ENCODE measurements at regions not wholly inside any gene's neighbourhood (a gene's known extent, or its start where the extent isn't known, plus 50 kb on each side); places are given as distances from the start of the nearest gene placed in this dataset.

DNA sequence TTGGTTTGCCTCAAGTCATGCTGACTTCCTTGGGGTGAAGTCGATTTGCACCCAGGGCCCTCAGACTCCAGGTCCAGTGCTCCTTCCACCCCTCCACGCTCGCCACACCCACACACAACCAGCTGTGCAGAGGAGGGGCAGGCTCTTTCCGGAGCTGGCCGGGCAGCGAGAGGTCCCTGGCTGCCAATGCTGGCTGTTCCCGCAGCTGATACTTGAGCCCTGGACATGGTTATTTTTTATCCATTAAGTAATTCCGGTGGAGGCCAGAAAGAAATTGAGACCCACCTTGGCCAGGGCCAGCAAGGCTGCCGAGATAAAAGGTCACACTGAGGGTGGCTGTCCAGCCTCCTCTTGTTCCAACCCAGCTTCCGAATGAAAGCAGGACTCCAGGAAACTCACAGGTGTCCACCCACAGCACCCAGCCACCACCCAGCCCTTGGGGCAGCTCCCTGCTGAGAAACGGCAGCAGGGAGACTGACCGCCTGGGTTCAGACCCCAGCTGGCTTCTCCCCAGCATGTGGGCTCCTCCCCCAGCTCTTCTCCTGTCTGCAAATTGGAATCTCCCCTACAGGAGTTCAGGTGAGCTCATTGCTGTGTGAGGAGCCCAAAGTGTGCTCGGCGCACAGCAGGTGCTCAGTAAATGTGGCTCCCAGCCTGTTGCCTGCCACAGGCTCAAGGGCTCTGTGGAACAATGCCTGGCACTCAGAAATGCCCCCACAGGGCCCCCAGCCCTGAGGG lies 77.8 kb downstream of the PDGFA start:
- no peak for DNase-seq

DNA sequence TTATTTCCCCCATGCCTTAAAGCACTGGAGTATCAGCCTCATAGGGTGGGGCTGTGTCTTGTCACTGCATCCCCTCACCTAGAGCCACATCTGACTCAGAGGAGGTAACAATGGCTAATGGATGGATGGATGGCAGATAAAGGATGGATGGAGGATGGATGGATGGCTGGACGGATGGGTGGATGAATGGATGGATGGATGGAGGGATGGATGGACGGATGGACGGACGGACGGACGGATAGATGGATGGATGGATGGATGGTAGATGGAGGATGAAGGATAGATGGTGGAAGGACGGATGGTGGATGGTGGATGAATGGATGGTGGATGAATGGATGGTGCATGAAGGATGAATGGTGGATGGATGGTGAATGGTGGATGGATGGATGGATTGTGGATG lies 77.2 kb downstream of the PDGFA start:
- DNase-seq = no peak

DNA sequence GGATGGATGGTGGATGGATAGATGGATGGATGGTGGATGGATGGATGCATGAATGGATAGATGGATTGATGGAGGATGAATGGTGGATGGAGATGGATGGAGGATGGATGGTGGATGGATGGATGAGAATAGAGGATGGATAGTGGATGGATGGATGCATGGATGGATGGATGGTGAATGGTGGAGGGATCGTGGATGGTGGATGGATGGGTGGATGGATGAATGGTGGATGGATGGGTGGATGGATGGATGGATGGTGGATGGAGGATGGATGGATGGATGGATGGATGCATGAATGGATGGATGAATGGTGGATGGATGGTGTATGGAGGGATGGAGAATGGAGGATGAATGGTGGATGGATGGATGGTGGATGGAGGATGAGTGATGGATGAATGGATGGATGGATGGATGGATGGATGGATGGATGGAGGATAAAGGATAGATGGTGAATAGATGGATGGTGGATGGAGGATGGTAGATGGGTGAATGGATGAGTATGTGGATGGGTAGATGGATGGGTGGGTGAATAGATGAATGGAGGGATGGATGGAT lies 76.3 kb downstream of the PDGFA start:
- DNase-seq = no peak

DNA sequence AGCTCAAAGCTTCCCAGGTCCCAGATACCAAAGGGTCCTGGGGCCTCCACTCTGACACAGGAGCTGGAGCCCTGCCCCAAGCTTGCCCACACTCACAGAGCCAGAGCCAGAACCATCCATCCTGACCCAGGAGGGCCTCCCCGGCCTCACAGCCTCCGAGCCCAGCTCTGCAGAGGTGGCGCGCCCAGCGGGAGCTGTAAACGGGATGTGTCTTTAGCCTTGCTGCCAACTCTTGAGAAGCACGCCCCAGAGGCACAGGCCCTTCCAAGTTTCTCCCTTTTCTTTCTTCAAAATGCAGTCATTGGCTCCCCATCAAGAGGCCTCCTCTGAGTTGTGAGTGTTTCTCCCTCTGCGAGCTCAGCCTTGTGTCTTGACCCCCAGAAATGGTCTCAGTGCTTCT lies 75.0 kb downstream of the PDGFA start:
- no peak for DNase-seq

DNA sequence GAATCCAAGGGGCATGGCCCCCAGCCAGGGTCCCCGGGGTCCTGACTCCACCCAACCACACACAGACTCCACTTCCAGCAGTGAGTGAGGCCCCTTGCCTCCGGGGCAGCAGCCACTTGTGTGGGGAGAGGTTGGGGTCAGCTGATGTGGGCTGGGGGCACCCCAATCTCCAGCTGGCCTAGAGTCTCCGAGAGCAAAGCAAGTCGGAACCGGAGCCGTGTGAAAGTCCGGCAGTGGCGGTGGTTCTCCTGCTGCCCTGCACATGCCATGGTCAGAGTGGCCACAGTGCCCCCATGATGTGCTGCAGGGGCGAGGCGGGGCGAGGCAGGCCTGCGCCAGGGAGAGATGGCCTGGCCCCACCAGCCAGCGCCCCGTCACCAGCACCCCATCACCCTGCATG lies 74.6 kb downstream of the PDGFA start:
- DNase-seq = no peak

DNA sequence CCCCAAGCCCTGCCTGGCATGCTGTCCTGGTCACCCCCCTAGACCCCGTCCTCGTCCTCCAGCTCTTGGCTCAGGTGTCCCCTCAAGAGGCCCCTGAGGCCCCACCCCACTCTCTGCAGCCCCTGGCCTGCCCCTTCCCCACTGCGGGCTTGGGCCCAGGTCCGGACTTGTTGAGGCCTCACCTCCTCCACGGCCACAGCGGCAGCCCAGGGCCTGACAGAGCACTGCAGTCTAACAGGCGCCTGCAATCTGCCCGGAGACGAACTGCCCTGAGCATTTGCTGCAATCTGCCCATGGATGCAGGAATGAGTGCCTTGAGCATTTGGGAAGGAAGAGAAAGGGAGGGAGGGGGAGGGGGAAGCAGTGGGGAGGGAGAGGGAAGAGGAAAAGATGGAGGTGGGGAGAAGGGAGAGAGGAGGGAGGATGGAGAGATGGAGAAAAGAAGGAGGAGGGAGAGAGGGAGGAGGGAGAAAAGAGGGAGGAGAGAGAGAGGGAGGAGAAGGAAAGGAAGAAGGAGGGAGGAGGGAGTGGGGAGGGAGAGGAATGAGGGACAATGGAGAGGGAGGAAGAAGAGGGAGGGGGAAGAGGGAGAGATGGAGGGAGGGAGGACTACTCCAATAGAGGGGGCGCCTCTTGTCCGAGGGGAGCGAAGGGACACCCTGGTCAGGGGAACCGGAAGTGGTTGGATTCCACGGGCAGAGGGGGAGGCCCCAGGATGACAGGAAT lies 73.9 kb downstream of the PDGFA start:
- no peak for DNase-seq

DNA sequence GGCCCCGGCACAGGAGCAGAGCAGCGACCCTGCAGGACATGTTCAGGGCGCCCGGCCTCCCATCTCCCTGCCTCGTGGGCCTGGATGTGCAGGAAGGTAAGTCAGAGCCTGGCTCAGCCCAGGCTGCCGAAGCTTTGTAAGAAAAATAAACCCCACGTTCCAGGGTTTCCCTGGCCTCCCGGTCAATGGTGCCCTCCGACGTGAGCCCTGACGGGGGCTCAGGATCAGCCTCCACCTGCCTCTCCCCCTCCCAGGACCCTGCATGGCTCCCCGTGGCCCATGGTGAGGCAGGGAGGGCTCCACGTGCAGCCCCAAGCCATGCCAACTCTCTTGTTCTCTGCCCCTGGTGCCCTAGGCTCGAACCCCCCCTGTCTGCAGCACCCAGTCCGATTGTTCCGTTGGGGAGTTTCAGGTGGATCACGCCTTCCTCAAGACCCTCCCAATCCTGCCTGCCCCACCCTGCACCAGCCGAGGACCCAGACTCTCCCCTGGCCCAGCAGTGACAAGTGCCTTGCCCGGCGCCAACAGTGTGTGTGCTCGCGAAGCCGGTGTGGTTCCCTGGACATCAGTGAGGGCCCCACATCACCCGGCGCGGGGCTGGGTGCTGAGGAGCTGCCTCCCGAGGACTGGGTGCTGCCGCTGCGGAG lies 73.2 kb downstream of the PDGFA start:
- DNase-seq = no peak

All from inflammatory macrophage treated with lipopolysaccharide for 4 hours (primary cell).